Left lobe of liver (tissue), 2 donors: ENCODE measurements at regions not wholly inside any gene's neighbourhood (a gene's known extent, or its start where the extent isn't known, plus 50 kb on each side); places are given as distances from the start of the nearest gene placed in this dataset.
"Not testable (repeated sequence)": the region's sequence is repeated elsewhere in the genome, so short reads cannot be mapped to it uniquely, and the experiment has no call there.

ENCODE experiments used
- ATAC-seq: fragments of 200-7000 bp; cut with Tn5 transposase; one replicate; pipeline ENCODE4 v1.9.1; 2020; ENCODE audit warnings: mild to moderate bottlenecking, moderate library complexity
- DNase-seq: peaks from one replicate; pipeline ENCODE4 v3.0.0-alpha.2; 2020; ENCODE audit warnings: low spot score
- donor health status: DM: no; HTN: no; CAD: no; lungs with moderate emphysema.
- donor health status: DM: no; HTN: yes; CAD: no.

DNA sequence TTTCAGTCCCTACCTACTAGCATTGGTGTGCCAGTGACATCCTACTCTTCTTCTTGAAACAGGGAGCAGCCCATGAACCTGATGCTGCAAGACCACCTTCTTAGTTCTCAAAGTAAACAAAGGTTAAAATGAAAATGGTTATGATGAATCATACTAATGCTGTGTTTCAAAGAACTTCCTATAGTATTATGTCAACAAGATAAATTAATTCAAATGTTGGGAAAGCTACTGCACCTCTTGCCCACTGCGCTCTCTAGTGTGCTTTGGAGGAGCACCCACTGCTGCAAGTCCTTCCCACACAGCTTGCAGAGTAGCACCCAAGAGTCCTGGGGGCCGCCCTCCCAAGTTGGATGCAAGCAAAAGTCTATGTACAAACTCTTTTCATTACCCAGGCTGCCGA lies 81.1 kb downstream of the CD200R1L start:
- DNase-seq = no peak

DNA sequence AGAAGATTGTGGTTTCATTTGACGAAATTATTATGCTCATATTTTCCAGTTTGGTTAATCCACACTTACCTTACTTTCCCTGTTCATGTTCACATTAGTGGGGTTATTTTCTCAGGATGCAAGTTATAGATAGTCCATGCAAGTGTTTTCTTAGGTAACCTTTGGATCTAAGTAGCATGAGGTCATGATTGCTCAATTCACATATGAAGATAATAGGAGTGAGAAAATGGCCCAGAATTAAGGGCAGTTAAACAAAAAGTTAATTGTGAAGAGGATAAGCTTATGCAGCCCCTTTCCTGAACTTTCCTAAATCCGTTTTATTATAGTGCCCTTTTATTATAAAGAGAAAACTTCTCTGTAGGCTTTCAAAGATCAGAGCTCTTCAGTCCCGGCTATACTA lies 83.4 kb downstream of the CD200R1L start:
- no peak for DNase-seq
- ATAC-seq = no peak

More for the DNA sequence above, 81.1 kb downstream of the CD200R1L start:
- no peak for ATAC-seq

DNA sequence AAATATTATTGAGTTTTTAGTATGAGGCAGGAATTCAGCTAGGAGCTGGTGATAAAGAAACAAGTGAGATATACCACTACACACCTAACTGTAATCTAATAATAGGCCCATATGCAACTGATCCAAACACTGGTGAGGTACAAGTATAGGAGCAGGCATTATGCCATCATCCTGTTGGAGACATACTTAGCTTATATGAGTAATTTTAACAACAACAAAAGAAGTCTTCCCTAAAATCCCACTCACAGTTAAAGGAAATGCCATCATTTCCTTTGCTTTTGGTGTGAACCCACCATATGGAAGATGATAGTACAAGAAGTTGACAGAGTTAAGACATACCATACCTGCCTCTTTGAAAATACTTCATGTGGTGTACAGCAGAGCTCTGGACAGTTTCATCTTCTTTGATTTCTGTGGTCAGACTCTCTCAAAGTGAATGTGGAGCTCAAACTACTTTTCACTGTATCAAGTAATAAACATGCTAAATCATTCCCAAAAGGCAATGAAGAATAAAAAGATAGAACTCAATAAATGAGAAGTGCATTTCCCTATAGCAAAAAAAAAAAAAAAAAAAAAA lies 85.5 kb downstream of the CD200R1L start:
- no peak for DNase-seq

DNA sequence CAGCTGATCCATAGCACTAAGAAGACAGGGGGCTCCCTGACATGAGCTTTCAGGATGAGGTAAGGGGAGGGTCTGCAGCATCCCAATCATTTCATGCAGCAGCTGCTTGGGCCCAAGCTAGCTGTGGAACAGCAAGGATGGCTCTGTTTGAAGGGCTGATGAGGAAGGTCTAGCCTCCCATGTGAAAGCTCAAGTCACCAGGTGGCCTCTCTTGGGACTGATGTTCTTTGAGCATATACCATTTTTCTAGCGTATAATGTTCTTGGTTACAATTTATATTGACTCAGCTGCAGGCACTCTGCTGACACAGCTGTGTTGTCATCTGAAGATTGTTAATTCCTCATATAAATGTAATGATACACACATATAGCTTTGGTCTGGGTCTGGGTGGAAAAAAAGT lies 87.0 kb downstream of the CD200R1L start:
- no peak for ATAC-seq
- no peak for DNase-seq

More for the DNA sequence above, 85.5 kb downstream of the CD200R1L start:
- no peak for ATAC-seq

DNA sequence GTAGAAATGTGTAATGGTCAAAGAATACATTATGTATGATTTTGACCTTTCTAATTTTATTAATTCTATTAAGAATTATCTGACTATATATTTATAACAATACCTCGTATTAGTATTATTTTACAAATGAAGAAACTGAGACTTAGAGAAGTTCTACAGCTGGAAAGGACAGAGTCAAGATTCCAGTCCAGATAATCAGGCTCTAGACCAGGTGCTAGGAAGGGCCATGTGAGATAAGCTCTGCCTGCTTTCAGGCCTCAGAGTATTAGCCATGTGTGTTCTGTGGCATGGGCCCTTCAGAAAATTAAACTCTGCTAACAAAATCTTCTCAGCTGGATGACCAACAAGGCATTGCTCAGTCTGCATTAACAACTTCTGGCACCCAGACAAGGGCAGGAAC lies 87.5 kb downstream of the CD200R1L start:
- DNase-seq = no peak
- no peak for ATAC-seq

DNA sequence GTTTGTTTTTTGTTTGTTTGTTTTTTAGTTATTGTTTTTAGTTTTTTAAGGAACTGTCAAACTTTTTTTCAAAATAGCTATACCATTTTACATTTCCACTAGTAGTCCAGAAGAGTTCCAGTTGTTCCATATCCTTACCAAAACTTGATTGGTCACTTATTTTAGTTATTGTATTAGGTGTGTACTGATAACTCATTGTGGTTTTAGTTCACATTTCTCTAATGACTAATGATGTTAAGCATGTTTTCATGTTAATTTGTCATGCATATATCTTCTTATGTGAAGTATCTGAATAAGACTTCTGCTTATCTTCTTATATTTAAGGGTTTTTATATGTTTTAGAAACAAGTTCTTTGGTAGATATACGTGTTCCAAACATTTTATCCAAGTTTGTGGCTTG lies 89.5 kb downstream of the CD200R1L start:
- DNase-seq (no peak), ATAC-seq (no peak)

DNA sequence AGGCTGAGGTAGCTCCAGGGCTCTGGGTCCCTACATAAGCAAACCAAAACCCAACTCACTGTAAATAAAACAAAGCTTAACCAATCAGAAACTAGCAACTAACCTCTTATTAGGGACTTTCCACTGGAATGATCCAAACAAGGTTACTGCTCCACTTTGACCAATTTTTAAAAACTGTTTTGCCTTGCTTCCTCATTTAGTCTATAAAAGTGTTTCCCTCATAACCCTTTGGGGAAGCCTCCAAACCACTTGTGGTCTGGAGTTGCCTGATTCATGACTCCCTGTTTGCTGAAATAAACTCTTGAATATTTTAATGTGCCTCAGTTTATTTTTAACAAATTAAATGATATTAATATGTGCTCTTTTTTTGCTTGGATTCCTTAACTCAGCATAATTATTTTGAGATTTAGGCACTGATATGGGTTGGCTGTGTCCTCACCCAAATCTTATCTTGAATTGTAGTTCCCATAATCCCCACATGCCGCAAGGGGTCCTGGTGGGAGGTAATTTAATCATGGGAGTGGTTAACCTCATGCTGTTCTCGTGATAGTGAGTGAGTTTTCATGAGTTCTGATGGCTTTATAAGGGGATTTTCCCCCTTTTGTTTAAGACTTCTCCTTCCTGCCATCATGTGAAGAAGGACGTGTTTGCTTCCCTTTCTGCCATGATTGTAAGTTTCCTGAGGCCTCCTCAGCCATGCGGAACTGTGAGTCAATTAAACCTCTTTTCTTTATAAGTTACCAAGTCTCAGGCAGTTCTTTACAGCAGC lies 90.6 kb downstream of the CD200R1L start:
- ATAC-seq = no peak
- no peak for DNase-seq

DNA sequence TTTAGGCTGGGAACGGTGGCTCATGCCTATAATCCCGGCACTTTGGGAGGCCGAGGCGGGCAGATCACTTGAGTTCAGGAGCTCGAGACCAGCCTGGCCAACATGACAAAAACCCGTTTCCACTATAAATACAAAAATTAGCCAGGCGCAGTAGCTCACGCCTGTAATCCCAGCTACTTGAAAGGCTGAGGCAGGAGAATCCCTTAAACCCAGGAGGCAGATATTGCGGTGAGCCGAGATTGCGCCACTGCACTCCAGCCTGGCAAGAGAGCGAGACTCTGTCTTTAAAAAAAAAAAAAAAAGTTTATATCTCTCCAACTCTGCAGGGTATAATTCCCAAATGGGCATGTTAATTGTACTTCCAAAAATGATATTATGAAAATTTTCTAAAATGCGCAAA lies 91.6 kb downstream of the CD200R1L start:
- not testable (repeated sequence) for ATAC-seq, DNase-seq

DNA sequence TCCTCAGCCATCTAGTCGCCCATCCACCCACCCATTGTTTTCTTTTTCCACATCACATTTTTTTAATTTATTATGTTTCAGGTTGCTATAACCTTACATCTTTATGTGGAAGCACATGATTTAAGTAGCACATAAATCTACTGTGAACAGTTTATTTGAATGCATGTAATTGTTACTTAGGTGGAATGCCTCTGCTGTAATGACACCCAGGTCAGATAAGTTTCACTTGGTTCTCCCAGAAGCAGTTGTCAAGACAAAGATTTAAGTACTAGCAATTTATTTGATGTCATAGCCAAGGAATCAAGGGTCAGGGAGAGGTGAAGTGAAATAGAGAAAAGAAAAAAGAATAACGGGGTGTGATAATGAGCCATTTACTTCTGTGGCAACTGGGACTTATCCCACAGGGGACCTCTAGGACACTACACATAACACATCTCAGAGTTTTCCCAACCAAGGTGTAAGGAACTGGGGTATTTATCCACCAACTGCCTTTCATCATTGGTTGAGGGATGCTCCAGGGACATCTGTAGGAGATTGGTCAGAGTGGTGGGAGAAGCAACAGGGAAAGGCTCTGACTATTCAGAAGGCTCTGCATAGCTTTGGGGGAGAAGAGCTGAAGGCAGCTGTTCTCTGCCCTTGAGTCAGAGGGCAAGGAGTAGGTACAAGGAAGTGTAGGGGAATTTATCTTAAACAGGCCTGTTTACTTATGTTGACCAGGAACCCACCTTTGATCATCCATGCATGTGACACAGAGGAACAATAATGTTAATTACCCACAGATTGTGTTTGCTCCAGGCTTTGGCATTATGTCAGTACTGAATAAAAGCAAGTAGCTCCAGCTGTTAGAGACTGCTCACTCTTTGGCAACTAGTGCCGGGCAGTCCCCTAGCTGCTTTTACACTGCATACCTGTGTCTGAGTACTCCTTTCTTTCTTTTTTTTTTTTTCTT lies 94.8 kb downstream of the CD200R1L start:
- DNase-seq = no peak

DNA sequence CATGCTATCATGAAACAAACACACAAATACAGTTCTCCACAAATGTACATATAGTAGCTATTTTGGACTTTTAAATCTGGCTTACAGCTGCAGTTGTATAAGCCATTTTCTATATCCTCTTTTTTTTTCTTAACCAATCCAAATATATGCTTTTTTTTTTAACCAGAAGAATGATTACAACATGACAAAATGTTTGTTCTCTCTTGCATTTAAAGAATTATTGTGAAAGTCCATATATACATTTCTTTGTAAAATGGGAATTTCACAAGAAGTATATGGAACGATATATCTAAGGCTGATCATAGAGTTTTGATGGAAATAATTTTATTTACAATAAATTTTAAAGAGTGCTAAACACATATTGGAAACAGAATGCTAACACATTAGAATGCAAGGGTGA lies 95.6 kb downstream of the CD200R1L start:
- ATAC-seq (no peak), DNase-seq (no peak)

More for the DNA sequence above, 94.8 kb downstream of the CD200R1L start:
- ATAC-seq = no peak

DNA sequence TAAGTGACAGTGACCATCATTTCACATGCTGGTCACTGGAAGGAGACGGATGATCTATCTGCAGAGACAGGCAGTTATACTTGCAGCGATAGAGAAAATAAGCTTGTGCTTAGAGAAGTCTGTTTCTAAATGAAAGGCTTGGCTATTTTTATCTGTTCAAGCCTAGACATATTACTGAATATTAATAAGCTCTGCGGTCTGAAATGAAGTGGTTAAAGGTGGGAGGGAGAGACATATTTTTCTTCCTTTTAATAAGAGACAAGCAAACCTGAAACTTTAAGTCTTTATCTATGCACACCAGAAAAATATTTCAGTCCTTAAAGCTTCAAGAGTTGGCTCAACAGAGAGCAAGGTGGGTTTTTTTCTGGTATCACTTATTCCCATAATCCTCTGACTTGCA lies 99.0 kb downstream of the CD200R1L start:
- ATAC-seq = no peak
- DNase-seq = no peak

DNA sequence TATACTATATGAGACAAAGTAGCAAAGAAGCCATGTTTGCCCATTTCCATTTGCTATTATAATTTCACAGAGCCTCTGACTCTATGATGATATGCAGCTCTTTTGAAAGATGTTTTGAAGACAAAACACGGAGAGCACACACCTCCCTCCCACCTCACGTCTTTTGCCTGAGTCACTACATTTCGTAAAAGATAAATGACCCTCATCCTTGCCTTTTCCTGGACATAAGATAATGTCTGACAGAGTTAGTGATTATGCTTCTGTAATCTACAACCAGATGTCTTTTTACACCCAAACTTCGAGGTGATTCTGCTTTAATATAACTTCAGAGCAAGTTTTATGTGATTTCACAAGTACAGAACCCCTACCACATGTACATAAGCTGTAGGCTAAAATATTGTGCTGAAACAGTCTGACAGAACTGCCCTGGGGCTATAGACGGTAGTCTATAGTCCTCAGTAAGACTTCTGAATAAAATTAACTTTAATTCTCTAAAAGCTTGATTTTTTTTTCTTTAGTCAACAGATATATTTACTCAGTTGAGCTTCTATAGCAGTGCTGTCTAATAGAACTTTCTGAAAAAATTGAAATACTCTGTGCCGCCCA lies 99.9 kb downstream of the CD200R1L start:
- ATAC-seq = no peak
- DNase-seq = no peak

DNA sequence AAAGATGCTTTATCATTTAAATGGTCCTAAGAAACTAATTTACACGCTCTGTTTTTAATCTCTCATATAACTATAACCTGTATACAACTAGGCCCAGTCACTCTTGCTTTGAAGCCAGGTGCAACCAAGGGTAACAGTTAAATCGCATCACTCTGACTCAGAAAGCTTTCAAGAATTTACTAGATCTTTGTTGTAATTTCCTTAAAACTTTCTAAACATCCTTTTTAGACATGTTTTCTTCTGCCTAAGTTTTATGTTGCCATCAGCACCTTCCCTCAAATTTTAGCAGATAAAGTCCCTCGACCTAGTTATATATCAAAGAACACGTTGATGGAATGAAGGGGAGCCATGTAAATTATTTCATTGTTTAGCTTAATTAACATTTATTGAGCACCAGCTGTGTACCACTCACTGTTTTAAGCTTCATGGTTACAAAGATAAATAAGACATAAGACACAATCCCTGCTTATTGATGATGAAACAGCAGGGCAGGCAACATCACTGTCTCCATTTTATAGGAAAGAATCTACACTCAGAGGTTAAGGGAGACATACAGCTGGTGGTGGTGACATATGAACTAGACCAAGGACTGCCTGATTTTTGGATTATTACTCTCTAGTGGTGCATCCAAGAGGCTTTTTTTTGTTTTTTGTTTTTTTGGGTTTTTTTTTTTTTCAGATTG lies 101.0 kb downstream of the CD200R1L start:
- no peak for ATAC-seq
- no peak for DNase-seq

DNA sequence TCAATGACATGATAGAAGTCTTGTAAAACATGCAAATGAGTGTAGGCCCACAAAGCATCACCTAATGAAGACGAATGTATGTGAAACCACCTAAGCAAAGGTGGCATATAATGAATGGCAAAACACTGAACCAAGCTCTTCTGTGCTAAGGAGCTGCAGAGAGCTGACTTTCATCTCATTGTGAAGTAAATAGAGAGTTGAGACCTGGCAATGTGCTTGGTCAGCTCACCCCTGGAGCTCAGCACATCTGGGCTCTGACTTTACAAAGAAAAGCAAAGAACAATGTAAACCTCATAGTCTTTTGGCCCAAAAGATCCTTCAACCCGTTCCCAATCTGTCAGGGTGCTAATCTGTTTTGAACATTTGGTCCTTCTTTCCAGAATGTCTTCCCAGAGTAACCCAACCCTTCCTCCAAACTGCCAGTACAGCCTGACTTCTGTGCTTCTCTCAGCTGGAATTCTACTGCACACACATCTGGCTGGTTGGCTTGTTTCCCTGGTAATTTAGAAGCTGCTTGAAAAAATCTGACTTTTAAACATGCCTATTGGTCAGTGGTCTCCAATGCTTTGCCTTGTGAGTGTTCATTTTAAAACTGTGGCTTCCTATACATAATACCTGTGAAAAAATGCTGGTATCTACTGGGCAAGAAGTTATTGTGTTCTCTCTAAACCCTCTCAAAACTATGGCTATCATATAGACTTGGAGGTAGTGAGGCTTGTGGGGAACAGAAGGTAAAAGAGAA lies 101.7 kb downstream of the CD200R1L start:
- DNase-seq = no peak
- ATAC-seq = no peak

DNA sequence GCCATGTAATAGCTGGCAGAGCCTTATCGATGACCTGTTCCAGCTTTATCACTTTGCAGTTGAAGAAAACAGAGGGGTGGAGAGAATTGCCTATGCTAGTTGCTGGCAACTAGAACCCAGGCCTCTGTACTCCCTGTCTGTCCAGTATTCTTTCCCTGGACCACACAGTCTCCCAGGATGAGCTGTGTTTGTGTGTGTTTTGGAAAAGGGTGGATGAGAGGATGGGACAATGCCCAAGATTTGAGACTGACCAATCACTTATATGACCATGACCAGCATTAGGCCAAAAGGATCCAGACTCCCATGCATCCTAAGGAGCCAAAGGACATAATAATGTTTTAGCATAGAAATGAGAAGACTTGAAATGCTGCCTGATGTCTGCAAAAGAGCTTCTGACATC lies 102.6 kb downstream of the CD200R1L start:
- ATAC-seq = no peak
- DNase-seq = no peak

DNA sequence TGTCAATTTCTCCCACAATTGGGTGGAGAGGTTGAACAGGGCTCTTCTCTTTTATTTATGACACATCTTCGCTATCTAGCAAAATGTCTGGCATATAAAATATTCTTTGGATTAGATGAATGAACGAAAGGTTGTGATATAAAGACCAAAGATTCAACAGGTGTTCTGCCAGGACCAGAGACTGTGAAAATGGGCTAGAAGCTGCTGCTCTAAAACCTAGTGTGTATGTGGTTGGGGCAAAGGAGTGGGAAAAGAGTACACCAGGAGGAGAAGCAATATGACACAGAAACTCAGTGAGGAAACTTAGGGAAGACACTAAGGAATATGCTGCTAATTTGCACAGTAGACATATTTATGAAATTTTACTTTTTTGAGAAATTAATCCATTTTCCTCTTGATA lies 102.0 kb upstream of the CCDC80 start:
- no peak for DNase-seq
- no peak for ATAC-seq

DNA sequence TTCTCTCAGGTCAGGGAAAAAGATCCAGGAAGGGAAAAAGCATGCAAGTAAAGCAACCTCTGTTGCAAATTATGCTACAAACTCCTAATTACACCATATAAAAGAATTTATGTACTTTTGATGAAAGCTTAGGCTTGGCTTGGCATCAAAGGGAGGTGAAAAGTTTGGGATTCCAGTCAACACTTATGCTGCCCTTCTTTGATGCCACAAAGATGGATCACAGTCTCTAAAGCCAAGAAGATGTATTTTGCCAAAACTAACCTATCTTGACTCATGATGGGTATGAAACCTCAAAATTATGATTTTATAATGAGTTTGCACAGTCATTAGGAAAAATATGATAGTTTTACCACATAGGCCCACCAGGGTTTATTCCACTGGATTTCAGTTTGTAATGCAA lies 101.0 kb upstream of the CCDC80 start:
- DNase-seq (no peak), ATAC-seq (no peak)

DNA sequence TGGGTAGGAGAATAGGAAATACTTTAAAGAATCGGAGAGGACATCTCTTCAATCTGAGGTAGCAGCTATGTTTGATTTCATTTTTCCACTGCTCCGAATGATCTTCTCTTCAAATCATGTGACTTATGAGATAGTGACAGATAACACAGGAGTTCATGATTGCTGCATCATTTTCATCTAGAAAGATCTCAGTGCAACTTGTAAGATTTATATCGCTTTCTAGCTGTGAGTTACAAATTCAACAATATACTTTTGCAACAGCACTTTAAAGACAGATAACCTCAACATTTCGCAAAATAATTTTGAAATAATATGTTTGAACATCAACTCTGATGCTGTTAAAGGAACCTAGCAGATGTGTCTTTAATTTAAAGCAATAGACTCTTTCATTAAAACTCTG lies 99.9 kb upstream of the CCDC80 start:
- ATAC-seq (no peak), DNase-seq (no peak)

DNA sequence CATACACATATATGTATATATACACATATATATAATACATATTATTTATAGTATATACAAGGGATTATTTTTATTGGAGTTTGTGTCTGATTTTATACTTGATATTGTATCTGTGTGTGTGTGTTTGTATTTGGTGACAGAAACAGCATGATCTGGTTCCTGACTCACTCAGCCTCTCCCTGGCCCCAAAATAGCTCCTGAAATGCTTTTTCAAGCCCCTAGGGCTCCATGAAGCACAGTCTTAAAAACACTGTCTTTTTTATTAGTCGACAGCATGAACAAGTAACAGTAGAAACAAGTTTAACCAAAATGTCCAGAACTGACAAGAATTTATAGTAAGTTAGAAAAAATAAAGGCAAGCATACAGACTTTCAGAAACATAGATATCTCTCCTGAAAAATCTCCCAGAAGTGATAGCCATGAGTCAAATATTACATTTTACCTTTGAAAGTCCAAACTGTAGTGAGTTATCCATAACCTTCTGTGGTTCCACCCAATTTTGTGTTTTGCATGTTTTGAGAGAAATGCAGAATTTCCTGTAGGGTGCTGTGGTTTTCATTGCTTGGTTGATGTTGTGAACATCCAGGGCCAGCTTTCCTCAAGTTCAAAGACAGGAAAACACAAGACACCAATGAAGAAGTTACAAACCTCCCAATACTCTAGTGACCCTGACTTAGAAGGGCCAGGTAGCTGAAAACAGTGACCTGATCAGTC lies 98.5 kb upstream of the CCDC80 start:
- ATAC-seq (no peak), DNase-seq (no peak)
